H9 (cell line): ENCODE measurements at regions not wholly inside any gene's neighbourhood (a gene's known extent, or its start where the extent isn't known, plus 50 kb on each side); places are given as distances from the start of the nearest gene placed in this dataset.

ENCODE experiments used
- DNase-seq: peaks from one replicate; pipeline ENCODE4 v3.0.0-alpha.2; 2017
- H2AFZ ChIP-seq: one replicate; pipeline ENCODE4 v1.6.1; 2013; ENCODE audit warnings: mild to moderate bottlenecking, low read length, control low read depth, moderate library complexity
- H2AK5ac ChIP-seq: 2 replicates; pipeline ENCODE4 v1.6.1; 2013; ENCODE audit warnings: low read length, control low read depth, mixed read lengths; ENCODE audit not compliant: insufficient read length
- H2BK120ac ChIP-seq: one replicate; pipeline ENCODE4 v1.6.1; 2013; ENCODE audit warnings: low read depth, mild to moderate bottlenecking, low read length, control low read depth, inconsistent platforms; ENCODE audit not compliant: poor library complexity, severe bottlenecking
- H2BK12ac ChIP-seq: 2 replicates; pipeline ENCODE4 v1.6.1; 2013; ENCODE audit warnings: low read length, control low read depth, mixed read lengths, low read depth; ENCODE audit not compliant: insufficient read length
- H2BK15ac ChIP-seq: 2 replicates; pipeline ENCODE4 v1.6.1; 2013; ENCODE audit warnings: low read depth, low read length, control low read depth
- H2BK20ac ChIP-seq: one replicate; pipeline ENCODE4 v1.6.1; 2013; ENCODE audit warnings: low read depth, mild to moderate bottlenecking, low read length, control low read depth, inconsistent platforms; ENCODE audit not compliant: poor library complexity, severe bottlenecking
- H2BK5ac ChIP-seq: 2 replicates; pipeline ENCODE4 v1.6.1; 2013; ENCODE audit warnings: low read length, control low read depth, mixed read lengths; ENCODE audit not compliant: insufficient read length
- H3K14ac ChIP-seq: 2 replicates; pipeline ENCODE4 v1.6.1; 2013; ENCODE audit warnings: low read length, control low read depth; ENCODE audit not compliant: insufficient read depth
- H3K18ac ChIP-seq: 2 replicates; pipeline ENCODE4 v1.6.1; 2013; ENCODE audit warnings: low read depth, mild to moderate bottlenecking, mixed read lengths, low read length, control low read depth; ENCODE audit not compliant: insufficient read length
- H3K23ac ChIP-seq: 2 replicates; pipeline ENCODE4 v1.6.1; 2013; ENCODE audit warnings: low read length, control low read depth, mixed read lengths, low read depth; ENCODE audit not compliant: insufficient read length
- H3K23me2 ChIP-seq: 2 replicates; pipeline ENCODE4 v1.6.1; 2013; ENCODE audit warnings: low read depth, mild to moderate bottlenecking, mixed read lengths, low read length, control low read depth; ENCODE audit not compliant: insufficient read length, poor library complexity, severe bottlenecking
- H3K27ac ChIP-seq: 2 replicates; pipeline ENCODE4 v1.5.1; 2013; ENCODE audit warnings: low read length, control low read depth, mixed read lengths, low read depth; ENCODE audit not compliant: insufficient read length
- H3K27me3 ChIP-seq: 2 replicates; pipeline ENCODE4 v1.6.1; 2013; ENCODE audit warnings: low read length, control low read depth, inconsistent platforms; ENCODE audit not compliant: insufficient read depth
- H3K4ac ChIP-seq: 2 replicates; pipeline ENCODE4 v1.6.1; 2013; ENCODE audit warnings: low read depth, mild to moderate bottlenecking, control low read depth, inconsistent platforms, low read length, moderate library complexity
- H3K4me1 ChIP-seq: 2 replicates; pipeline ENCODE4 v1.6.1; 2013; ENCODE audit warnings: low read length, control low read depth, inconsistent platforms; ENCODE audit not compliant: insufficient read depth
- H3K4me2 ChIP-seq: 2 replicates; pipeline ENCODE4 v1.6.1; 2013; ENCODE audit warnings: low read length, control low read depth, mixed read lengths; ENCODE audit not compliant: insufficient read length, insufficient read depth
- H3K56ac ChIP-seq: 2 replicates; pipeline ENCODE4 v1.6.1; 2013; ENCODE audit warnings: low read depth, mild to moderate bottlenecking, mixed read lengths, low read length, control low read depth; ENCODE audit not compliant: insufficient read length
- H3K79me1 ChIP-seq: 2 replicates; pipeline ENCODE4 v1.6.1; 2013; ENCODE audit warnings: low read depth, mild to moderate bottlenecking, moderate library complexity, low read length, control low read depth, inconsistent platforms; ENCODE audit not compliant: insufficient read depth, poor library complexity, severe bottlenecking
- H3K79me2 ChIP-seq: 2 replicates; pipeline ENCODE4 v1.6.1; 2013; ENCODE audit warnings: low read length, control low read depth, inconsistent platforms; ENCODE audit not compliant: insufficient read depth
- H3K9ac ChIP-seq: 2 replicates; pipeline ENCODE4 v1.6.1; 2013; ENCODE audit warnings: low read length, control low read depth, mixed read lengths; ENCODE audit not compliant: insufficient read length; ENCODE audit errors: extremely low read depth
- H3K9me3 ChIP-seq: one replicate; pipeline ENCODE4 v1.6.1; 2013; ENCODE audit warnings: low read depth, low read length, inconsistent platforms; ENCODE audit not compliant: control insufficient read depth
- H3T11ph ChIP-seq: one replicate; pipeline ENCODE4 v1.6.1; 2013; ENCODE audit warnings: mild to moderate bottlenecking, low read length, control low read depth, inconsistent platforms
- H4K20me1 ChIP-seq: one replicate; pipeline ENCODE4 v1.6.1; 2013; ENCODE audit not compliant: control insufficient read depth, insufficient read length, insufficient read depth
- H4K5ac ChIP-seq: 2 replicates; pipeline ENCODE4 v1.6.1; 2013; ENCODE audit warnings: low read depth, mild to moderate bottlenecking, mixed read lengths, low read length, control low read depth; ENCODE audit not compliant: insufficient read length
- H4K8ac ChIP-seq: replicated peaks from 2 replicates; pipeline ENCODE4 v1.6.1; 2013; ENCODE audit warnings: low read length, control low read depth, mixed read lengths, low read depth; ENCODE audit not compliant: insufficient read length
- H4K91ac ChIP-seq: 2 replicates; pipeline ENCODE4 v1.6.1; 2013; ENCODE audit warnings: low read depth, mild to moderate bottlenecking, moderate library complexity, mixed read lengths, low read length, control low read depth; ENCODE audit not compliant: insufficient read length
- H3K27ac Mint-ChIP-seq, 3 experiments: 2 replicates in 2 of 3; 3 replicates in 1 of 3; pipeline ENCODE4 v1.8.0; 2020 to 2021; ENCODE audit warnings: mixed read lengths in 3 of 3, mild to moderate bottlenecking in 1 of 3, moderate library complexity in 1 of 3
- H3K27me3 Mint-ChIP-seq: 2 replicates; pipeline ENCODE4 v1.8.0; 2021; ENCODE audit warnings: low read depth, mild to moderate bottlenecking, moderate library complexity, mixed read lengths
- H3K36me3 Mint-ChIP-seq, 3 experiments: 2 replicates in 2 of 3; 3 replicates in 1 of 3; pipeline ENCODE4 v1.8.0; 2020 to 2021; ENCODE audit warnings: low read depth in 3 of 3, mixed read lengths in 3 of 3; ENCODE audit not compliant: insufficient read depth in 1 of 3
- H3K4me1 Mint-ChIP-seq, 2 experiments: 2 replicates each; pipeline ENCODE4 v1.8.0; 2020; ENCODE audit warnings: mixed read lengths in 2 of 2
- H3K4me3 Mint-ChIP-seq, 2 experiments: 2 replicates in 1 of 2; 3 replicates in 1 of 2; pipeline ENCODE4 v1.8.0; 2020 to 2021; ENCODE audit warnings: mild to moderate bottlenecking in 2 of 2, mixed read lengths in 2 of 2, moderate library complexity in 1 of 2
- H3K9me3 Mint-ChIP-seq, 2 experiments: 2 replicates in 1 of 2; 3 replicates in 1 of 2; pipeline ENCODE4 v1.8.0; 2020; ENCODE audit warnings: mild to moderate bottlenecking in 2 of 2, mixed read lengths in 2 of 2, moderate library complexity in 1 of 2
- CTCF ChIP-seq: fragments of 200-600 bp; sonication (generic); conservative IDR thresholded peaks from 3 replicates; pipeline ENCODE4 v1.8.0; 2021; ENCODE audit warnings: antibody characterized with exemption, mild to moderate bottlenecking
- WGBS: extraction: QIAGEN DNeasy Blood & Tissue Kit; methylation state at CpG from one replicate; pipeline ENCODE4 v1.1.7; 2013; ENCODE audit warnings: missing lambda C conversion rate, low lambda C conversion rate, mixed read lengths; ENCODE audit not compliant: insufficient read length; ENCODE audit errors: extremely low coverage; 5-methylcytosine and 5-hydroxymethylcytosine counted together

- no peak for DNase-seq
- Histone ChIP-seq H2BK15ac (no peak overlapping the region), H3K27ac (no peak overlapping the region), H3K23me2 (no peaks in the 10 kb centered on the region), H3K4ac (no peak overlapping the region), H3K27me3 (no peaks in the 10 kb centered on the region), H3K18ac (no peak overlapping the region), H2AK5ac (no peak overlapping the region), H3K79me1 (no peaks in the 10 kb centered on the region), H4K5ac (no peak overlapping the region), H2BK120ac (no peak overlapping the region), H3K9ac (no peak overlapping the region), H4K20me1 (no peaks in the 10 kb centered on the region), H3K79me2 (no peaks in the 10 kb centered on the region), H2BK12ac (no peak overlapping the region), H3K23ac (no peak overlapping the region), H3K4me2 (no peak overlapping the region), H3K9me3 (no peaks in the 10 kb centered on the region), H3K14ac (no peak overlapping the region; the same call in 1 of the 2 replicates), H4K8ac (no peak overlapping the region), H4K91ac (no peak overlapping the region), H2BK5ac (no peak overlapping the region), H2BK20ac (no peak overlapping the region), H3T11ph (no peak overlapping the region), H3K56ac (no peak overlapping the region), H2AFZ (no peak overlapping the region), H3K4me1 (no peaks in the 10 kb centered on the region)
- peaks cover 0 to 4% of the 10 kb centered on the region in 2 experiments; a peak in 3 of 5 replicates for H3K9me3 Mint-ChIP-seq
- H3K36me3 Mint-ChIP-seq, result peaks cover 0 to 5% (median 0%) of the 10 kb centered on the region in 3 experiments; a peak in 2 of 7 replicates
- peak overlapping the region in 1 of 3 experiments; percentile 80; a peak in 2 of 7 replicates for H3K27ac Mint-ChIP-seq
- WGBS, result no CpG with 5 or more reads among the region's 6 CpGs
- TF ChIP-seq CTCF, result no peak
- peaks cover 5% of the 10 kb centered on the region for H3K27me3 Mint-ChIP-seq
- H3K4me3 Mint-ChIP-seq, result no peak overlapping the region; a peak in 1 of 5 replicates
- H3K4me1 Mint-ChIP-seq, result peaks cover 6 to 10% of the 10 kb centered on the region in 2 experiments
Observed at GRCh38 chr2:128524183-128524582, 205.5 kb upstream of the HS6ST1 start.
